Activated B cell treated with CpG ODN at 0.5 μM for 24 hours (primary cell): ENCODE measurements at regions not wholly inside any gene's neighbourhood (a gene's known extent, or its start where the extent isn't known, plus 50 kb on each side); places are given as distances from the start of the nearest gene placed in this dataset.

Source experiments
- ATAC-seq: fragments of 200-7000 bp; cut with Tn5 transposase; one replicate; pipeline ENCODE4 v1.10.0; 2021; ENCODE audit warnings: low read depth, mild to moderate bottlenecking, moderate library complexity
- CTCF ChIA-PET: fragments of 350-600 bp; sonication (Branson Sonifier 250); formaldehyde crosslinking; loops from one replicate; lab custom pipeline; 2021; ENCODE audit warnings: antibody characterized with exemption; lab: Charles Lee
- POLR2A ChIA-PET: fragments of 350-600 bp; sonication (Branson Sonifier 250); formaldehyde crosslinking; loops from one replicate; lab custom pipeline; 2021; ENCODE audit warnings: antibody characterized with exemption; lab: Charles Lee
- DNase-seq: peaks from one replicate; pipeline ENCODE4 v3.0.0; 2022
- H3K27ac Mint-ChIP-seq: one replicate; pipeline ENCODE4 v1.8.0; 2020; ENCODE audit warnings: mixed read lengths
- H3K27me3 Mint-ChIP-seq: one replicate; pipeline ENCODE4 v1.8.0; 2021; ENCODE audit warnings: mixed read lengths
- H3K36me3 Mint-ChIP-seq: one replicate; pipeline ENCODE4 v1.8.0; 2021; ENCODE audit warnings: low read depth, mixed read lengths
- H3K4me1 Mint-ChIP-seq: one replicate; pipeline ENCODE4 v1.8.0; 2021; ENCODE audit warnings: mixed read lengths
- H3K4me3 Mint-ChIP-seq: one replicate; pipeline ENCODE4 v1.8.0; 2020; ENCODE audit warnings: mild to moderate bottlenecking, mixed read lengths
- H3K9me3 Mint-ChIP-seq: one replicate; pipeline ENCODE4 v1.8.0; 2020; ENCODE audit warnings: mixed read lengths
- CTCF ChIP-seq: fragments of 200-600 bp; IDR thresholded peaks from one replicate; pipeline ENCODE4 v1.8.0; 2022; ENCODE audit warnings: antibody characterized with exemption, mild to moderate bottlenecking
- intact Hi-C: fragments of 100-400 bp; cut with micrococcal nuclease; formaldehyde crosslinking; loops from one replicate; pipeline ENCODE4 v1.15.1; 2024

- no peak overlapping the region for H3K4me3 Mint-ChIP-seq
- DNase-seq (no peak), ATAC-seq (no peak)
- ChIA-PET CTCF (no interaction called here), POLR2A (no interaction called here)
- no peaks in the 10 kb centered on the region for H3K36me3 Mint-ChIP-seq
- TF ChIP-seq CTCF, result no peak
- no peak overlapping the region for H3K27ac Mint-ChIP-seq
- peaks cover 11% of the 10 kb centered on the region for H3K9me3 Mint-ChIP-seq
- no peaks in the 10 kb centered on the region for H3K27me3 Mint-ChIP-seq
- no peaks in the 10 kb centered on the region for H3K4me1 Mint-ChIP-seq
- intact Hi-C loops, result no loop called here
These were observed 1478.4 kb downstream of the TECRL start for GRCh38 chr4:62930884-62931283.

GRCh38 chr4:62928483-62928882 is 1480.8 kb downstream of the TECRL start:
- POLR2A ChIA-PET, result no interaction called here
- peaks cover 5% of the 10 kb centered on the region for H3K9me3 Mint-ChIP-seq
- no peaks in the 10 kb centered on the region for H3K4me1 Mint-ChIP-seq
- intact Hi-C loops, result no loop called here
- no peak overlapping the region for H3K27ac Mint-ChIP-seq
- H3K36me3 Mint-ChIP-seq, result no peaks in the 10 kb centered on the region
- CTCF ChIA-PET, result no interaction called here
- ATAC-seq, result no peak
- H3K27me3 Mint-ChIP-seq, result no peaks in the 10 kb centered on the region
- TF ChIP-seq CTCF, result no peak
- no peak overlapping the region for H3K4me3 Mint-ChIP-seq
- DNase-seq, result no peak

GRCh38 chr4:62927574-62927973 is 1481.7 kb downstream of the TECRL start:
- Mint-ChIP-seq H3K27ac (no peak overlapping the region), H3K4me3 (no peak overlapping the region), H3K9me3 (peaks cover 2% of the 10 kb centered on the region), H3K27me3 (no peaks in the 10 kb centered on the region), H3K4me1 (no peaks in the 10 kb centered on the region), H3K36me3 (no peaks in the 10 kb centered on the region)
- intact Hi-C loops, result no loop called here
- no peak for ATAC-seq
- TF ChIP-seq CTCF, result no peak
- ChIA-PET CTCF (no interaction called here), POLR2A (no interaction called here)
- no peak for DNase-seq

- POLR2A ChIA-PET, result no interaction called here
- intact Hi-C loops, result no loop called here
- H3K4me3 Mint-ChIP-seq, result no peak overlapping the region
- DNase-seq (no peak), ATAC-seq (no peak)
- no peaks in the 10 kb centered on the region for H3K9me3 Mint-ChIP-seq
- H3K4me1 Mint-ChIP-seq, result no peaks in the 10 kb centered on the region
- no peak overlapping the region for H3K27ac Mint-ChIP-seq
- no peaks in the 10 kb centered on the region for H3K27me3 Mint-ChIP-seq
- H3K36me3 Mint-ChIP-seq, result no peaks in the 10 kb centered on the region
- no peak for TF ChIP-seq CTCF
- CTCF ChIA-PET, result no interaction called here
These were observed 1485.5 kb downstream of the TECRL start for GRCh38 chr4:62923783-62924182.

- Mint-ChIP-seq H3K27me3 (no peaks in the 10 kb centered on the region), H3K4me1 (no peaks in the 10 kb centered on the region), H3K9me3 (peaks cover 2% of the 10 kb centered on the region), H3K4me3 (no peak overlapping the region), H3K36me3 (no peaks in the 10 kb centered on the region), H3K27ac (no peak overlapping the region)
- DNase-seq (no peak), ATAC-seq (no peak)
- intact Hi-C loops, result no loop called here
- POLR2A ChIA-PET, result no interaction called here
- CTCF ChIA-PET, result no interaction called here
- TF ChIP-seq CTCF, result no peak
These were observed 1491.6 kb downstream of the TECRL start for GRCh38 chr4:62917649-62918048.
